ELR (cell line): ENCODE measurements at regions not wholly inside any gene's neighbourhood (a gene's known extent, or its start where the extent isn't known, plus 50 kb on each side); places are given as distances from the start of the nearest gene placed in this dataset.

Source experiments
- DNase-seq: peaks from one replicate; pipeline ENCODE4 v3.0.0-alpha.2; 2015; ENCODE audit warnings: low read depth

DNA sequence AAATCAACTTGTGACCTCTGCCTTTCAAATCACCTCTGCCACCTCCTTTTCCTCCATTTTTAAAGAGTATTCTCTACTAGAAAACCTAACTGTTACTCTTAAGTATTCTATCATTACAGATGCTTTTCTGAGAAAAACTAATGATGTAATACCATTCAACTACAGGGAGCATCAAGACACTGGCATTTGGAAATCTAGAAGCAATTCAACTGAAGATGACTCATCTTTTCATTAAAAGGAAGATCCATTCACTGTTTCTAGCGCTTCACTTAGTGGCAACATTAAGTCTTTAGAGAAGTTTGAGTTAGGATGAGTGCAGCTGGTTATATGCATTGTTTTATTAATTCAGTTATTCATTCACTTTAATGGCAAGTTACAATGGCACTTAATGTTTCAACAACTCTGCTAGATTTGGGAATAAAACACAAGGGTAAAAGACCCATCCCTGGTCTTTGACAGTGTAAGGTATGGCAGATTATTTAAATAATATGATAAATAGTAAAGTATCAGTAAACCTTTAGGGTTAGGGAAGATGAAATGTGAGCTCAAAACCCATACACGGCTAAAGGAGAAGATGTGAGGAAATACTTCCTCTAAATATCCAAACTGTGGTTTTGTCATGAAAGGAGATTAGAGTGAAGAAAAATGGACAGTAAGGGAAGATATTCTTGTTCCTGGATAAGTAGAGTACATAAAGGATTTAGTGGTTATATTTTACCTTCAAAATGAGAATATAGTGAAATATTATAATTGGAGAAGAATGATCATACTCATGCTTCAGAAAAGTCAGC lies 61.7 kb downstream of the KCNJ2 start:
- peak; percentile 49 for DNase-seq

- no peak for DNase-seq
Measured at GRCh38 chr17:70232466-70232865, 63.1 kb downstream of the KCNJ2 start.

DNA sequence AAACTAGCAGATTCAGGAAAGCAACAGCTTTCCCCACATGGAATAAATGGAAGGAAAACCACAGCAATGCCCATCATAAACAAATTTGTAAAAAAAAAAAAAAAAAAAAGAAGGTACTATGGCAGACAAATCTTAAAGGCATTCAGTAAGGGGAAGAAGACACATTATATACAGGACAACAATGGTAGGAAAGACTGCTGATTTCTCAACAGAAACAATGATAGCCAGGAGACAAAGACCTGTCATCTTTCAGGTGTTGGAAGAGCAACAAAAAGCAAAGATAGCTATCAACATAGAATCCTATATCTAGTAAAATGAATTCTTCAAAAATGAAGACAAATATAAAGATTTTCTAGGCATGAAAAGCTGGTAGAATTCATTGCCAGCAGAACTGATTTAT lies 65.9 kb downstream of the KCNJ2 start:
- no peak for DNase-seq

DNA sequence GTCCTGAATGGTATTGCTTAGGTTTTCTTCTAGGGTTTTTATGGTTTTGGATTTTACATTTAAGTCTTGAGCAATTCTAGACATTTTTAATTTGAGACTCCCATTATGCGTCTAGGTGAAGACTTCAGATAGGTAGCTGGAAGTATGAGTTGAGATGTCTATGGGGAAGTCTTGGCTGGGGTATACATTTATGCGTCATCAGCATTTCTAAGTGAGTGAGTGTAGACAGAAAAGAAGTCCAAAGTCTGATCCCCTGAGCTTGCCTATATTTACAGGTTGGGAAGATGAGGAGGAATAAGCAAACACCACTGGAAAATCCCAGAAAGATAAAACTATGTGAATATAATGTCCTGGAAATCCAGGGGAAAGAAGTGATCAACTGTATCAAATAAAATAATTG lies 68.9 kb downstream of the KCNJ2 start:
- no peak for DNase-seq

DNA sequence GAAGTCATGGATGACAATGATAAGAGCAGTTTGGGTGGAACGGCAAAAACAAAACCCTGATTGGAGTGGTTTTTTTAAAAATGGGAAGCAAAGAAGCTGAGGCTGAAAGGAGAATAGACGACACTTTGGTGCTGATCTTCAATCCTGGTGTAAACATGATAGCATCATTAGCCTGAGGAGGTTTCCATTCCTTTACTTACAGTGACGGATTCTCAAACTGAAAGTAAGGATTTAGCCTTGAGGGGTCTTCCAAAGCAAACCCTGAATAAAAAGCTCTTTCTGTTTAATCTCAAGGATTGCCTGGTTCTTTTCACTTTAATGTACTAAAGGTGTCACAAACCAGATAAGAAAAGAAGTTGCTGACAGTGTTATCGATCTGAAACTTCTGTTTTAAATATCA lies 69.3 kb downstream of the KCNJ2 start:
- peak; percentile 28 for DNase-seq

GRCh38 chr17:70239391-70239826 lies 70.1 kb downstream of the KCNJ2 start:
- no peak for DNase-seq

GRCh38 chr17:70241071-70241470 lies 71.7 kb downstream of the KCNJ2 start:
- no peak for DNase-seq

- DNase-seq, result no peak
Measured at GRCh38 chr17:70242781-70243437, 73.6 kb downstream of the KCNJ2 start.

- no peak for DNase-seq
Measured at GRCh38 chr17:70251706-70252105, 82.4 kb downstream of the KCNJ2 start.

DNA sequence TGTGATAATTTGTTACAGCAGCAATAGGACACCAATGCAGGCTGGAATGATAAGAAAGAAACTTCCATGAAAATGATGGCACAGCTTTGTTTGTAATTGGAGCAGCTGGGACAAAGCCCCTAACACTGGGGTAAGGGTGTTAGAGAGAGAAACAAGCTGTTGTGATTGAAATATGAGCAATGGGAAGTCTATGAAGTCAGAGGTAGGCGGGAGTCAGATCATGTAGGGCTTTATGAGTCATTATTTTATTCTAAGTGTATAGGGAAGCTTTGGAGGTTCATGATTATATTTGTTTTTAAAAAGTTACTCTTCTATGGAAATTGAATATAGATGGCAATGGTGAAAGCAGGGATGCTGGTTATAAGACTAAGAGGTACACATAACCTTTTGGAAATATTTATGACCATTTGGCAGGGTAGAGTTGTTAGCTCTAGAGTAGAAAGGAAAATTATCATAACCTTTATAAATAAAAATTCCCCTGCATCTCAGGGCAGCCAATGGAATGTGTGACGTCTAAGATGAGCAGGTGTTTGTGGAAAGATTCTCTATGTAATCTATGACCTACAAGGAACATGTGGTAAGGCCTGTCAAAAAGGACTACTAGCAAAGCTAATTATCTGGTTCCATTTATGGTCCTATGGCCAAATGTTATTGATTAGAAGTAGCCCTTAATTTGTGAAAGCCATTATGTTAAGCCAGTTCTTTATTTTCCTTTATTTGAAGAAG lies 85.6 kb downstream of the KCNJ2 start:
- peak; percentile 60 for DNase-seq

DNA sequence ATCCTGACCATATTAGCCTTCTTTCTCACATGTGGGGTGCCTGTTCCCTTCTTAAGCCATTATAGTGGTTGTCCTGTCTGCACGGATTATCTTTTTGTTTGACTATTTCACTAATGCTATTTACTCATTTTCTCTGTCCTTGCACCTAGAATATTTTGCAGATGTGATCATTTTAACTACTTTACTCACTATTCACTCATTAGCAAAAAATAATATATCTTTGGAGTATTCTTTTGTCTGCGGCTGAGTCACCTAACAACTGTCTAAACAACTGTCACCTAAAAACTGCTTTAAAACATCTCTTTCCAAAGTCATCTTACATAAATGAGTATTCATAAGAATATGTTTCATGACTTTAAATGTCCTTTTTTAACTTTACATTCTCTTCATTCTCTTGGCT lies 87.4 kb downstream of the KCNJ2 start:
- no peak for DNase-seq

DNA sequence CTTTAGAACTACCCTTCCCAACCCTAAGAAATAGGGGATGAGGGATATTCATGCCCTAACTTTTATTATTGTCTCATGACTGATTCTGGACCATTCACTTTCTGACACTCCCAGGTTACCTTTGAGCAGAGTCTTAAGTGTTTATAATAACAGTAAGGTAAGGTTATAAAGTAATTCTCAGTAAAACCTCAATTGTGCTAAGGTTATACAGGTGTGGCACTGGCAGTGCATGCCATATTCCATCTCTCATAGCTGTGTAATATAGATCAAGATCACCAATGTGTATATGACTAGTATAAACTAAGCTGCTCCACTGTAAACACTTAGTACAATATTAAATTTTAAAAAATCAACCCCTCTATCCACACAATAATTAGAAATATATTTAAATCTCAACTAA lies 89.1 kb downstream of the KCNJ2 start:
- DNase-seq, result no peak

DNA sequence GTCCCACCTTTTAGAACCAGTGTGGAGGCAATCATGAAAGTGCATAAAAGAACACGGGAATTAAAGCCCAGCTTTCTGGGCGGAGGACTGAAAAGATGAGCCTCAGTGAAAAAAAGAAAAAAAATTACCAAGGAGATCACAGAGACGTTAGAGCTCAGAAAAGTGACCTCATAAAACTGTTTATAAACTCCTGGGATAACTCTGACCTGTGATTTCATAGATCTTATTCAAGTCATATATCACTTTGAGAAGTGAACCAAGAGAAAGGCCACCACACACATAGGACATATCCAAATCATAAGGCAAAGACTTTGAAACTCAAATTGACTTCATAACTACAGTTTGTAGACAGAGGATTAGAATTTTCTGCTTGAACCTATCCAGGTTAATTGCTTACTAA lies 90.1 kb downstream of the KCNJ2 start:
- DNase-seq, result no peak

- DNase-seq, result no peak
Measured at GRCh38 chr17:70261170-70261569, 91.8 kb downstream of the KCNJ2 start.

DNA sequence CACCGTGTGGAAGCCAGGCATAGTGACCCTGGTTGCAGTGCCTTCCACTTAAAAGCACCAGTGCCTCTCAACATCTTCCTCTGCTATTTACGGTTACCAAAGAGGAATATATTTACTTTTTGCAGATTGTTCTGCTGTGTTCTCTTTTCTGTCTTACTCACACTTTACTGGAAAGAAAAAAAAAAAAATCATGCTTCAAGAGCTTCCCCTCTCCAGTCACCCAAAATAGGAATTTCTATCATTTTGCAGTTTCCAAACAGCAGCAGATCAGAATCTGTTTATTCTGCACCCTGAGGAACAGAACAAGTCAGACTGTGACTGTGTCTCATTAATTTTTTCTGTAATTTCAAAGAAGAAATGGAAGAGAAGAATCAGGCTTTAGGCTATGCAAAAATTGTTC lies 96.1 kb downstream of the KCNJ2 start:
- DNase-seq, result no peak

DNA sequence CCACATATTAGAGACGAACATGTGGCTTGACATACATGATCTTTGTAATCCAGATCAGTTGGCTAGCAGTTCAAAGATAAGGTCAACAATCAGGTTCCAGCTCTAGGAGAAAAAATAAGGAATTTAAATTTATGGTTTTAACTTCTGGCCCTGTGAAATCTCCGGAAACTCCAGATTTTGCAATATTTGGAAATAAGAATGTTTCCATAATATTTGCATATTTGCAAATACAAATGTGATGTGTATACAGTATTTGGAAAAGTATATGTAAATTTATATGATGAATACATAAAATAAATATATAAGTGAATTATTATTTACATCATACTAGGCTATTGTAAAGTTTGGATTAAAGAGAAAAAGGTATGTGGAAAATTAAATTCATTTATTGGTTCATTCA lies 97.1 kb downstream of the KCNJ2 start:
- no peak for DNase-seq

DNA sequence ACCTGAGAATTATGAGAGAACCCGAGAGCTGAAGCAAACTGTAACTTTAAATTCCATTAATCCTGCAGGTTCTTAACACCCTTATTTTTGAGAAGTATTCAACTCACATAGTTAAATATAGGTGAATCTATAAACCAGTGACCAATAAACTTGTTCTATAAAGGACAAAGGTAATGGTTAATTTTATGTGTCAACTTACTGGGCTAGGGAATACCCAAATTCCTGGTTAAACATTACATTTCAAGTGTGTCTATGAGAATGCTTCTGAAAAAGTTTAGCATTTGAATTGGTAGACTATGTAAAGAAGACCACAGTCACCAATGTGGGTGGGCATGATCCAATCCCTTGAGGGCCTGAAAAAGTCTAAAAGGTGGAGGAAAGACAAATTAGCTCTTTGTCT lies 99.1 kb downstream of the KCNJ2 start:
- no peak for DNase-seq

GRCh38 chr17:70270554-70270953 lies 101.2 kb downstream of the KCNJ2 start:
- no peak for DNase-seq

GRCh38 chr17:70271200-70271599 lies 101.9 kb downstream of the KCNJ2 start:
- no peak for DNase-seq

- DNase-seq, result no peak
Measured at GRCh38 chr17:70271672-70272071, 102.3 kb downstream of the KCNJ2 start.

GRCh38 chr17:70274255-70274654 lies 104.9 kb downstream of the KCNJ2 start:
- no peak for DNase-seq

DNA sequence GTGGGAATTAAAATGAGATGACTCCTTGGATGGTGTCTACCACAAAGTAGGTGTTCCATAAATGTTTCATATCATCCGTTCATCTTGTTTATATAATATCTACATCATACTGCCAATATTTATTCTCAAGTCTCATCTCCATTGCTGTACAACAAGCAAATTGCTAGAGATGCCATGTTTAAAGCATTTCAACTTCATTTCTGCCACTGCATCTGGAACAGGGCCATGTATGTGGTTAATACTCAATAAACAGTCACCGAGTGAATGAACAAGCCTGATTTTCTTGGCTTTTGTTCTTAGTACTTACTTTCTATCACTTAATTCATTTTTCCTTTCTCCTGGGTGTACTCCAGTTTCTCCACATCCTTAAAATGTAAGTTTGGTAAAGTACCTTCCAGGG lies 107.6 kb downstream of the KCNJ2 start:
- peak; percentile 46 for DNase-seq

DNA sequence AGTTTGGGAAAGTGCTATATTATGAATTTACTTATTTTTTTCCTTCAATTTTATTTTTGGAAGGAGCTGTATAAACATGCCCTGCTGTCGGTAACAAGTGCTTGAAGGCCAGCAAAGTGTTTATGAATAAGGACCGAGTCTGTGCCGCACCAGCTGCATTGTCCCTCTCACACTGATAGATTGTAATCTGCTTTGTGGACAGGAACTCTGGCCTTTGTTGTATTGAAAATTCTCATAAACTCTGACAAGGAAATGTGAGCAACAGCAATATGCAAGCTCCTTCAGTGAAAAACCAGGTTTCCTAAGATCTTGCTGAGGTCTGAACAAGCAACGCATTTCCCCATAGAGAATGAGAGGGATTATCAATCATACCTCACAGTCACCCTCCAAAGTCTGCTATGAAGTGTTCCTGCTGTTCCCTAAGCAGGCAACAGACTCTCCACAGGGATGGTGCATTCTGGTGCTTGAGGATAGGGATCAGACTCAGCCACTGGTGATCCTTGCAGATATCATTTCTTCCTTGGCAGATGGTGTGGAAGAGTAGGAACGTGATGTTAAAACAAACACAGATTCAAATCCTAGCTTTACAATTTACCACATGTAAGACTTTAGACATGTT lies 109.6 kb downstream of the KCNJ2 start:
- DNase-seq, result no peak
